ENCODE measurements at regions not wholly inside any gene's neighbourhood (a gene's known extent, or its start where the extent isn't known, plus 50 kb on each side); places are given as distances from the start of the nearest gene placed in this dataset.

DNA sequence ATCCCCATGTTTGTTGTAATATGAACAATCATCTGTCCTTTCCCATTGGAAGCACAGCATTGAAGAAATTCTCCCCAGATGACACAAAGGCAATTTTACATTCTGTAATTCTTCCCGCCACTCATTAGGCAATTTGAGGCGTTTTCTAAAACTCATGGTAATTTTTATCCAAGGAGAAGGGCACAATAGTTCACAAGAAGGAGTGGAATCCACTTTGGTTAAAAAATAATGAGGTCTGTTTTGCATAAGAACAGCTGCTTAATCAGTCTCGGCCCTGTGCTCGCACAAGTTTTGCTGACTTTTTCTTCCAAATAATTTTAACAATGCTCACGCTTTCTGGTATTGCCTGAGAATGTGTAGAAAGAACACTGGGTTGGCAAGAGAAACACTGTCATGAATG, 94.0 kb downstream of the CAVIN4 start:
- no peak overlapping the region for H3K4me2 ChIP-seq (ENCODE audit: low read depth, low read length)
- H3K9me3 ChIP-seq (ENCODE audit: low read length) = no peaks in the 10 kb centered on the region
- no peak overlapping the region for H3K9ac ChIP-seq (ENCODE audit: insufficient read depth, low read depth, low read length)
- DNase-seq (ENCODE audit: low spot score) (no peak), ATAC-seq (no peak), FAIRE-seq (no peak)
- ChIA-PET CTCF (ENCODE audit: low intra/inter-chr PET ratio, low total read pairs) (no interaction called here), POLR2A (no interaction called here)
- no peaks in the 10 kb centered on the region for H3K36me3 ChIP-seq (replicated peaks in 1 of 2; ENCODE audit: control insufficient read depth in 1 of 2, insufficient read depth in 2 of 2, low read length in 2 of 2)
- no peaks in the 10 kb centered on the region for H4K20me1 ChIP-seq (ENCODE audit: insufficient read depth, low read length)
- TF ChIP-seq TRAFD1 (CRISPR knock-in tag; IDR thresholded peaks at IDR 0.05; ENCODE audit: borderline replicate concordance) (no peak), SRSF1 (optimal IDR thresholded peaks at IDR 0.05; ENCODE audit: low read depth, low read length) (no peak), ZNF451 (CRISPR knock-in tag; IDR thresholded peaks at IDR 0.05) (no peak), UBTF (CRISPR knock-in tag; IDR thresholded peaks at IDR 0.05) (no peak), FOXM1 (CRISPR knock-in tag; IDR thresholded peaks at IDR 0.05) (no peak), SIN3B (IDR thresholded peaks at IDR 0.05; ENCODE audit: low read length) (no peak), ZNF543 (CRISPR knock-in tag; IDR thresholded peaks at IDR 0.05) (no peak), ZNF235 (CRISPR knock-in tag; IDR thresholded peaks at IDR 0.05; ENCODE audit: borderline replicate concordance) (no peak)
- TF ChIP-seq, protein P1, sequence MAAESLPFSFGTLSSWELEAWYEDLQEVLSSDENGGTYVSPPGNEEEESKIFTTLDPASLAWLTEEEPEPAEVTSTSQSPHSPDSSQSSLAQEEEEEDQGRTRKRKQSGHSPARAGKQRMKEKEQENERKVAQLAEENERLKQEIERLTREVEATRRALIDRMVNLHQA (CRISPR knock-in tag; IDR thresholded peaks at IDR 0.05) = no peak
- TF ChIP-seq, protein P2, sequence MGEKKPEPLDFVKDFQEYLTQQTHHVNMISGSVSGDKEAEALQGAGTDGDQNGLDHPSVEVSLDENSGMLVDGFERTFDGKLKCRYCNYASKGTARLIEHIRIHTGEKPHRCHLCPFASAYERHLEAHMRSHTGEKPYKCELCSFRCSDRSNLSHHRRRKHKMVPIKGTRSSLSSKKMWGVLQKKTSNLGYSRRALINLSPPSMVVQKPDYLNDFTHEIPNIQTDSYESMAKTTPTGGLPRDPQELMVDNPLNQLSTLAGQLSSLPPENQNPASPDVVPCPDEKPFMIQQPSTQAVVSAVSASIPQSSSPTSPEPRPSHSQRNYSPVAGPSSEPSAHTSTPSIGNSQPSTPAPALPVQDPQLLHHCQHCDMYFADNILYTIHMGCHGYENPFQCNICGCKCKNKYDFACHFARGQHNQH (CRISPR knock-in tag; IDR thresholded peaks at IDR 0.05) = no peak
- TF ChIP-seq, protein P3, sequence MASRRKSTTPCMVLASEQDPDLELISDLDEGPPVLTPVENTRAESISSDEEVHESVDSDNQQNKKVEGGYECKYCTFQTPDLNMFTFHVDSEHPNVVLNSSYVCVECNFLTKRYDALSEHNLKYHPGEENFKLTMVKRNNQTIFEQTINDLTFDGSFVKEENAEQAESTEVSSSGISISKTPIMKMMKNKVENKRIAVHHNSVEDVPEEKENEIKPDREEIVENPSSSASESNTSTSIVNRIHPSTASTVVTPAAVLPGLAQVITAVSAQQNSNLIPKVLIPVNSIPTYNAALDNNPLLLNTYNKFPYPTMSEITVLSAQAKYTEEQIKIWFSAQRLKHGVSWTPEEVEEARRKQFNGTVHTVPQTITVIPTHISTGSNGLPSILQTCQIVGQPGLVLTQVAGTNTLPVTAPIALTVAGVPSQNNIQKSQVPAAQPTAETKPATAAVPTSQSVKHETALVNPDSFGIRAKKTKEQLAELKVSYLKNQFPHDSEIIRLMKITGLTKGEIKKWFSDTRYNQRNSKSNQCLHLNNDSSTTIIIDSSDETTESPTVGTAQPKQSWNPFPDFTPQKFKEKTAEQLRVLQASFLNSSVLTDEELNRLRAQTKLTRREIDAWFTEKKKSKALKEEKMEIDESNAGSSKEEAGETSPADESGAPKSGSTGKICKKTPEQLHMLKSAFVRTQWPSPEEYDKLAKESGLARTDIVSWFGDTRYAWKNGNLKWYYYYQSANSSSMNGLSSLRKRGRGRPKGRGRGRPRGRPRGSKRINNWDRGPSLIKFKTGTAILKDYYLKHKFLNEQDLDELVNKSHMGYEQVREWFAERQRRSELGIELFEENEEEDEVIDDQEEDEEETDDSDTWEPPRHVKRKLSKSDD (CRISPR knock-in tag; IDR thresholded peaks at IDR 0.05; ENCODE audit: low read depth) = no peak
- TF ChIP-seq, protein P4, sequence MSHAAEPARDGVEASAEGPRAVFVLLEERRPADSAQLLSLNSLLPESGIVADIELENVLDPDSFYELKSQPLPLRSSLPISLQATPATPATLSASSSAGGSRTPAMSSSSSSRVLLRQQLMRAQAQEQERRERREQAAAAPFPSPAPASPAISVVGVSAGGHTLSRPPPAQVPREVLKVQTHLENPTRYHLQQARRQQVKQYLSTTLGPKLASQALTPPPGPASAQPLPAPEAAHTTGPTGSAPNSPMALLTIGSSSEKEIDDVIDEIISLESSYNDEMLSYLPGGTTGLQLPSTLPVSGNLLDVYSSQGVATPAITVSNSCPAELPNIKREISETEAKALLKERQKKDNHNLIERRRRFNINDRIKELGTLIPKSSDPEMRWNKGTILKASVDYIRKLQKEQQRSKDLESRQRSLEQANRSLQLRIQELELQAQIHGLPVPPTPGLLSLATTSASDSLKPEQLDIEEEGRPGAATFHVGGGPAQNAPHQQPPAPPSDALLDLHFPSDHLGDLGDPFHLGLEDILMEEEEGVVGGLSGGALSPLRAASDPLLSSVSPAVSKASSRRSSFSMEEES (CRISPR knock-in tag; IDR thresholded peaks at IDR 0.05) = no peak
- in situ Hi-C loops (cut with HindIII; ENCODE audit: extremely low pct_ligation_motif_present, low pct_unique_long_range_greater_than_20kb) = no loop called here
- no peaks in the 10 kb centered on the region for H3K27me3 ChIP-seq (ENCODE audit: control insufficient read depth in 1 of 2, insufficient read depth in 2 of 2, low read length in 2 of 2)
- intact Hi-C loops (cut with micrococcal nuclease; ENCODE audit: unreplicated experiment) = no loop called here
- H2AFZ ChIP-seq (ENCODE audit: low read length) = no peak overlapping the region
- 6% methylated on average over 5 of the region's 5 CpGs for WGBS (ENCODE audit: low lambda C conversion rate)
- H3K79me2 ChIP-seq (ENCODE audit: insufficient read depth, low read length) = no peaks in the 10 kb centered on the region
- H3K4me3 ChIP-seq (replicated peaks in 1 of 3; ENCODE audit: insufficient read depth in 1 of 3, low read depth in 2 of 3, low read length in 3 of 3) = no peak overlapping the region
- no peak overlapping the region for H3K27ac ChIP-seq (ENCODE audit: extremely low read length, insufficient read depth, low read length)
- H3K4me1 ChIP-seq (ENCODE audit: insufficient read depth, low read length) = no peaks in the 10 kb centered on the region
- BruUV-seq (replicated peaks) = no TSS peak

Data from HepG2 (cell line).